DMS153 treated with DMSO at 0.1 percent for 48 hours (cell line): ENCODE measurements at regions not wholly inside any gene's neighbourhood (a gene's known extent, or its start where the extent isn't known, plus 50 kb on each side); places are given as distances from the start of the nearest gene placed in this dataset.
"Not testable (repeated sequence)": the region's sequence is repeated elsewhere in the genome, so short reads cannot be mapped to it uniquely, and the experiment has no call there.

Experiments
- DNase-seq: peaks from one replicate; lab custom pipeline; 2025; ENCODE audit not compliant: unreplicated experiment; lab: John Stamatoyannopoulos, UW

DNA sequence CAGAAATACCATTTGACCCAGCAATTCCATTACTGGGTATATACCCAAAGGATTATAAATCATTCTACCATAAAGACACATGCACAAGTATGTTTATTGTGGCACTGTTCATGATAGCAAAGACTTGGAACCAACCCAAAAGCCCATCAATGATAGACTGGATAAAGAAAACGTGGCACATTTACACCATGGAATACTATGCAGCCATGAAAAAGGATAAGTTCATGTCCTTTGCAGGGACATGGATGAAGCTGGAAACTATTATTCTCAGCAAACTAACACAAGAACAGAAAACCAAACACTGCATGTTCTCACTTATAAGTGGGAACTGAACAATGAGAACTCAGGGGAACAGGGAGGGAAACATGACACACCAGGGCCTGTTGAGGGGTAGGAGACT lies 1103.4 kb downstream of the TBL1XR1 start:
- DNase-seq = not testable (repeated sequence)

DNA sequence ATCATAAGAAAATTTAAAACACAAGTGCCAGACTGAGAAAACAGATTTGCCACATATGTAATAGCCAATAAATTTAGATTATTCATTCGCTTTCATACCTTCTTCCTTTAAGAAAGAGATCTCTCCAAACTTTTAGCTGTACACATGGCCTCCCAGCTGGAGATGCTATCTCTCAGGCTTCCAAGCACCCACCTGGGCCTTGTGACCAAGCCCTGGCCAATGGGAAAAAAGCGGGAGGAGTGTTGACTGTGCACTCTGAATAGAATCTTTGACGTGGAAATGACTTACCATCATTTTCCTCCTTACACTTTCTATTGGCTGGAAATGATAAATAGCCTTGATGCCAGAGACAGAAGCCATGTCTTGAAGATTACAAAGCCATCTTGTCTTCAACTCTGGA lies 1106.6 kb downstream of the TBL1XR1 start:
- no peak for DNase-seq

DNA sequence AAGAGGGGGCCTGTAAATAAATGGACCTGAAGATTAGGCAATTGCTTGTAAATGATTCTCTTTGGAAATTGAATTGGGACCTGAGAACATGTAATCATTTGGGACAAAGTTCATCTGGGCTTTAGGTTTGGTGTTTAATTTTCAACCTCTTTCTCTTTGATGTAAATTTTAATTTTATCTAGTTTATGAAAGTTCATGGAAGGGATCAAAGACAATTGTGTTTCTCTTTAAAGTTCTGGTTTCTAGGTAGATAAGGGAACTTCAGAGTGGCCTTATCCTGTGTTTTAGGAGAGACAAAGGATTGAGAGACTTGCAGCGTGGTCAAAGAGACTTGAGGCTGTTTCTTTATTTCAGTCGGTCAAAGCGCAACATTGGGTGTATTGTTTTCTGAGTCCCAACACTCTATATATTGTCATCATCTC lies 1108.3 kb downstream of the TBL1XR1 start:
- no peak for DNase-seq

DNA sequence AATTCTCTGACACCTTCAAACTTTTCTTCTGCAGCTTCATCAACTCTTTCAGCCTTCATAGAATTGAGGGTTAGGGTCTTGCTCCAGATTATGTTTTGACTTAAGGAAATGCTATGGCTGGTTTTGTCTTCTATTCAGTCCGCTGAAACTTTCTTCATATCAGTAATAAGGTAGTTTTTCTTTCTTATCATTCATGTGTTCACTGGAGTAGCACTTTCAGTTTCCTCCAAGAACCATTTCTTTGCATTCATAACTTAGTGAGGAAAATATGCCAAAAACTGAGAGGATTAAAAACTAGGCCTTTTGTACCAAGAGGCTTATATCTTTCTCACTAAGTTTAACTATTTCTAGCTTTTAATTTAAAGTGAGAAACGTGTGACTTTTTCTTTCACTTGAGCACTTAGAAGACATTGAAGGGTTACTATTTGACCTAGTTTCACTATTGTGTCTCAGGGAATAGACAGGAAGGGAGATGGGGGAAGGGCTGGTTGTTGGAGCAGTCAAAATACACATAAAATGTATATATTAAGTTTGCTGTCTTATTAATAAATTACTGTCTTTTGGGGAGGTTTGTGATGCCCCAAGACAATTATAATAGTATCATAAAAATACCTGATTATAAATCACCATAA lies 1110.1 kb downstream of the TBL1XR1 start:
- DNase-seq = no peak

DNA sequence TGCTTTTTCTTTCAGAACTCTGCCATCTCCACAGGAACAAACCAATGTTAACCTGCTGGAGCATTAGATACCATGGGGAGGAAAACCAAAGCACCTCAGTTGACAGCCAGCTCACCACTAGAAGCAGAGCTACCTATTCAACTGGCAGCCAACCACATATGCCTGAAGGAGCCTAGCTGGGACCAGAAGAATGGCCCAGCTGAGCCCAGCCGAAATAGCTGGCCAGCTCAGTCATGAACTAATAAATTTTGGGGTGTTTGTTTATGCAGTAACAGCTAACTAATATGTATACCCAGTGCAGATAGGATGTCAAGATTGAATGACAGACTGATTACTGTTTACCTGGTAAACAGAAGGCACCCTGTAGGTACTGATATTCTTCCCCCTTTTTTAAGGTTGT lies 1117.5 kb downstream of the TBL1XR1 start:
- DNase-seq = no peak

DNA sequence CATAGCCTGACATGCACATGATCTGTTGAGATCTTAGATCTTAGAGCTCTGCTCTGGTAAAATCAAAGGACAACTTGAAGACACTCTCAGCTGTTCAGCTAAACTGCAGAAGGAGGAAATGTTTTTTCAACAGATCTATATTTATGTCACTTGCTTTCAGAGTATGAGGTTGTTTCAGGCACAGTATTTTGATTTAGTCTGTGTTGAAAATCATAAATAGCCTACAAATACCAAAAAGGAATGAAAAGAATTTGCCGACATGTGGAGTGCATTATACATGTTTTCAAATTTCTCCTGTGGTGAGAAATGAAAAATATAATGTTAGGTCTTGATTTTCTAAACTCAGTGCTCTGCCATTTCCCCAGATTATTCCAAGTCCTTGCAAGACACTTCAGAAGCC lies 1118.4 kb downstream of the TBL1XR1 start:
- no peak for DNase-seq

DNA sequence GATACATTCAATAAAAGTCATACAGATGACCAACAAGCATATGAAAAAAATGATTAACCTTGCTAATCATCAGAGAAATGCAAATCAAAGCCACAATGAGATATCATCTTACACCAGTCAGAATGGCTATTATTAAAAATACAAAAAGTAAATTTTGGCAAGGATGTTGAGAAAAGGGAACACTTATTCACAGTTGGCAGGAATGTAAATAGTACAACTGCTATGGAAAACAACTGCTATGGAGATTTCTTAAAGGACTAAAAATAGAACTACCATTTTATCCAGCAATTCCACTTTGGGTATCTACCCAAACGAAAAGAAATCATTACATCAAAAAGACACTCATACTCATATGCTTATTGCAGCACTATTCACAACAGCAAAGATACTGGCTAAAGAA lies 1121.8 kb downstream of the TBL1XR1 start:
- DNase-seq = no peak

DNA sequence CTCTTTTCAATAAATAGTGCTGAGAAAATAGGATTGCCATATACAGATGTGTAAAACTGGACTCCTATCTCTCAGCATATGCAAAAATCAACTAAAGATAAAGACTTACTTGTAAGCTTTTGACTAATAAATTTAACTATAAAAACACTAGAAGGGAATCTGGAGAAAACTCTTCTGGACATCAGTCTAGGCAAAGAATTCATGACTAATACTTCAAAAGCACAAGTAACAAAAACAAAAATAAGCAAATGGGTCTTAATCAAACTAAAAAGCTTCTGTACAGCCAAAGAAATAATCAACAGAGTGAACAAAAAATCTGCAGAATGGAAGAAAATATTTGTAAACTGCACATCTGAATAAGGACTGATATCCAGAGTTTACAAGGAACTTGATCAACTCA lies 1122.2 kb downstream of the TBL1XR1 start:
- DNase-seq = no peak

DNA sequence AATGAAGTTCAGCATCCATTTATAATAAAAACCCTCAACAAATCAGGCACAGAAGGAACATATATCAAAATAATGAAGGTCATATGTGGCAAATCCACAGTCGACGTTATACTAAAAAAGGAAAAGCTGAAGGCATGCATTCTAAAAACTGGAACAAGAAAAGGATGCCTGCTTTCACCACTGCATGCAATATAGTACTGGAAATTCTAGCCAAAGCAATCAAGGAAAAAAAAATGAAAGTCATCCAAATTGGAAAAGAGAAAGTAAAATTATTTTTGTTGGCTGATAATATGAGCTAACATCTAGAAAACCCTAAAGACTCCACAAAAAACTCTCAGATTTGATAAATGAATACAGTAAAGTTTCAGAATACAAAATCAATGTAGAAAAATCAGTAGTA lies 1123.2 kb downstream of the TBL1XR1 start:
- no peak for DNase-seq

DNA sequence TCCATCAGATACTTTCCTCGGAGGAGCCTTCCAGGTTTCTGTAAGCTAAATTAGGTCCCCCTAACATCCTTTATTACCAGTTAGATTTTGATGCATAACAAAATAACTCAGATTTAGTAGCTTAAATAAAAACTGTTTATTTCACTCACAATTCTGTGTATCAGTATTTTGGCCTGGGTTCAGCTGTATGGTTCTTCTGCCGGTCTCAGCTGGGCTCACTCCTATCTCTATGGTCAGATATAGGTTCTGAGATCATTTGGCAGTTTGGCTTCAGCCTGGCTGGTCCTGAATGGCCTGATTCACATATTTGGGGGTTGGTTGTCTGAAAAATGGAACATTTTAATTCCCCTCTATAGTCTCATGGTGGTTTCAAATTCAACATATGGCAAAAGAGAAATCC lies 1125.3 kb downstream of the TBL1XR1 start:
- no peak for DNase-seq

- no peak for DNase-seq
These were observed 1128.5 kb downstream of the TBL1XR1 start for GRCh38 chr3:176068750-176069149.

DNA sequence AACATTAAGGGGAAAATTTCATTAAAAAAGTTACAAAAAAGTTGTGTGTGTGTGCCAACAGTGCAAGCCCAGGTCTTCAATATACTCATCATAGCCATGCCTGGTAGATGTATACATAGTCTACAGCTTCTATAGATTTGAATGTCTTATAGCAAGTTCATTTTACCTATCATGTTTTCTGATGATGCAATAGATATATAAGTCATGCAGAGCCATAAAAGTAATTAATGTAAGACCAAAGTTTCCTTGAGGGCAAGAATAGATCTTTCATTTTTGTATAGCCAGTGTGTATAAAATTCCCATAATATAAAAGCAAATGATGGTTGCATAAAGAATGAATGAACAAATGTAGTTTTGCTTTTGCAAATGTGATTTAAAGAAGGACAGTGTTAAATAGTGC lies 1138.4 kb downstream of the TBL1XR1 start:
- DNase-seq = no peak

- DNase-seq = no peak
These were observed 1141.4 kb downstream of the TBL1XR1 start for GRCh38 chr3:176055836-176056235.

DNA sequence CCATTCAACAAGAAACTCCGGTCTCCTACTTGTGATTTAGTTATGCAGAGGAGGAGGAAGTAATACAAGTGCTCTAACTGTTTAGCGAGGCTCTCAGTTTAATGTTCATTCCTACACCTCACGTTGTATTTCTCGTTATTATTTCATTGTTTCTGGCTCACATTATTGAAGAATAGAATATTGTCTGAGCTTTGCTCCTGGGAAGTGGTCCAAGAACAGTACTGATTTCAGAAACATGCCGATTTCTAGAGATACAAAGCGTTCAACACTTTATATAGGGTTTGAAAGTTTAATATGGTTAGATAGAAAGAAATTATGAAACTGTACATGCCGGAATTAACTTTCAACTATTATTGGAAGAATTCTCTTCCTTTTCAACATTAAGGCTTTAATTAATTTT lies 1145.5 kb downstream of the TBL1XR1 start:
- DNase-seq = no peak

DNA sequence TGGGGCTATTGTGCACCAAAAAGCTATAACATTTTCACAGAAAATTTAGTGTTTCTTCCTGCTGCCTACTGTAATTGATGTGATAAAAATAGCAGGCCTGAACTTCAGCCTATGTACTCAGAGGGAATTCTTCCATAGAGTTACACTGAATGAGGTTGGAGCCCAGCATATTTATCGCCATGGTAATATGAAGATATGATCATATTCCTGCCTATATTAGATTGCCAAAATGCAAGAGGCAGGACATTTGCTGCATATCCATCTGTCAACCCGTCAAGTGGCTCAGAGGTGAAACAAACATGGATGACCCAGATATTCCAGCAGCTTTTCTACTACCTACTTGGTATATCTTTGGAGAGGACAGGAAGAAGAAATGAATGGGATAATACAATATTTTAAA lies 1150.6 kb downstream of the TBL1XR1 start:
- no peak for DNase-seq

- DNase-seq = no peak
These were observed 1155.5 kb downstream of the TBL1XR1 start for GRCh38 chr3:176041812-176042211.

- no peak for DNase-seq
These were observed 1156.1 kb downstream of the TBL1XR1 start for GRCh38 chr3:176041185-176041584.

DNA sequence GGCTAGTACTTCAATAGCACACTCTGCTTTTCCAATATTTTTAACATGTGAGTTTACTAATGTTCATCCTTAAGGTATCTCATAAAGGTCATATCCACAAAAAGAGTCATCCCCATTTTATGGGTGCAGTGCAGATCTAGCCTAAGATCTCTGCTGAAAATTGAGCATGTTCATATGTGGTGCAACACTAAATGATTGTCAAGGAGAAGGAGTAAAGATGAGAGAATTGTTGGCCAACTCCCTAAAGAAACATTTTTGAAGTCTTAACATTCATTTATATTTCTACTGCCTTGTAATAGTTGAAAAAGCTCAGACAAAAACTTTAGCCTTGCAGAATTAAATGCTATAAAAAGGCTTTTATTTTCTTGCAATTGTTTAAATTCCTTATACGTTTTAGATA lies 1159.6 kb downstream of the TBL1XR1 start:
- no peak for DNase-seq

DNA sequence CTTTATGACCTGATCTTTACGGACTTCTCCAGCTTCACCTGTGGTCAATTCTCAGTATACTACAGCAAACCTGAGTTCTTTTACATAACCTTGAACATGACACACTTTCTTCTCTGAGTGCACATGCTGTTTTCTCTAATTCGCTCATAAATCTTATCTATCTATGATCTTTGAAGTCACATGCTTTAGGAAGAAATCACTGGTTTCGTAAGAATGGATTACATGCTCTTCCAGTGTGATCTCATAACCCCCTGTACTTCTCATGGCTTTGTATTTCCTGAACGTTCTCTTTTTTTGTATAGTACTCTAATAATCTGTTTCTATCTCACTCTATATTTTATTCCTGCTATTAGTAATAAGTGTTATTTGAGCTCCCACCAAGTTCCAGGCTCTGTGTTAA lies 1165.2 kb downstream of the TBL1XR1 start:
- DNase-seq = no peak

DNA sequence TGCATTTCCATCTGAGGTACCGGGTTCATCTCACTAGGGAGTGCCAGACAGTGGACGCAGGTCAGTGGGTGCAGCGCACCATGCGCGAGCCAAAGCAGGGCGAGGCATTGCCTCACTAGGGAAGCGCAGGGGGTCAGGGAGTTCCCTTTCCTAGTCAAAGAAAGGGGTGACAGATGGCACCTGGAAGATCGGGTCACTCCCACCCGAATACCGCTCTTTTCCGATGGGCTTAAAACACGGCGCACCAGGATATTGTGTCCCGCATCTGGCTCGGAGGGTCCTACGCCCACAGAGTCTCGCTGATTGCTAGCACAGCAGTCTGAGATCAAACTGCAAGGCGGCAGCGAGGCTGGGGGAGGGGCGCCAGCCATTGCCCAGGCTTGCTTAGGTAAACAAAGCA lies 1157.1 kb downstream of the NAALADL2 start:
- DNase-seq = not testable (repeated sequence)

GRCh38 chr3:176015228-176015627 lies 1156.1 kb downstream of the NAALADL2 start:
- not testable (repeated sequence) for DNase-seq

GRCh38 chr3:176009256-176009655 lies 1150.1 kb downstream of the NAALADL2 start:
- no peak for DNase-seq

DNA sequence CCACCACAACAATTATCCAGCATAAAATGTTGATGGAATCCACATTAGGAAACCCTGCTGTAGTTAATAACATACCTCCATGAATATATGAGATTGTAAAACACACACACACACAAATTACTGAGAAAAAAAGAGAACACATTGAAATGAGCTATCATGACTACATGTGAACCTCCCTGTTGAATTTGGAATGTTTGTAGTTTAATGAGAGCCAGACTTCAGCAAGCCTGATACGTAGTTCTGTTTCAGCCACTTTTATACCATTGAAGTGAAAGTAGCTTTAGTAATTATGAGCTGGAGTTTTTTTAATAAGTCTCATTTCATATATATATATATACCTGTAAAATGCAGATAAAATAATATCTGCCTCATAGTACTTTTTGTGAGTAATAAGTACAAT lies 1146.4 kb downstream of the NAALADL2 start:
- no peak for DNase-seq

GRCh38 chr3:175989161-175989560 lies 1130.0 kb downstream of the NAALADL2 start:
- no peak for DNase-seq
